Activated naive CD8-positive, alpha-beta T cell treated with anti-CD3 and anti-CD28 coated beads, Interleukin-2, amount 50 U/mL, for 16 hours (primary cell): ENCODE measurements at regions not wholly inside any gene's neighbourhood (a gene's known extent, or its start where the extent isn't known, plus 50 kb on each side); places are given as distances from the start of the nearest gene placed in this dataset.

Source experiments
- DNase-seq: peaks from one replicate; pipeline ENCODE4 v3.0.0-alpha.2; 2020; ENCODE audit warnings: low read depth, low spot score

GRCh38 chr3:187927565-187927964, 182.3 kb upstream of the BCL6 start:
- DNase-seq, result no peak

DNA sequence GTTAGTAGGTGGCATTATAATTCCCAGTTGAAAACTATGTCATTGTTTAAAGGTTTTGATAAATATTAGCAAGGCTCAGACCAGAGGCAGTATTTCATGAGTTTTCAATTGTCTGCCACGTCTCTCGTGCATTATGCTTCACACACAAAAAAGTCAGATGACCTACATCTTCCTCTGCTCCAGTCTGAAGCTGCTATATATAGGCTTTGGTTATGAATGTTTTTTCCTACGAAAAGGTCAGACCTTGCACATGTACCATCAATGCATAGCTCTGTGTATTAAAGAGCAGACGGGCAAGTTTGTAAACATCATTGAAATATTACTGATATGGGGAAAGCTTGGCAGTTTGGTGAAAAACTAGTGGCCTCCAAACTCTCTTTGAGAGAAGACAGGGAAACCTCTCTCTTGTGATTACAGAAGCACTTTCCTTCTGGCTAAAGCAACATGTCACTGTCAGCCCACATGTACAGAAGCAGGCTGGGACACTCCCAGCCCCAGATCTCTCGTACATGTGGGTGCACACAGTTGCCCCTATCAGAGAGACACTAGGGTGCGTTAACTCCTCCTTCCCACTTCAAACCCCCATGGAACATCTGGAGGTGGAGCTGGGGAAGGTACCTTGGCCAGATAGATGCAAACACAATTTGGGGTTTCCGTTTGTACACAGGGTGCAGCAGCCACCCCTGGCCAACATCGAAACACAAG, 184.0 kb upstream of the BCL6 start:
- no peak for DNase-seq

DNA sequence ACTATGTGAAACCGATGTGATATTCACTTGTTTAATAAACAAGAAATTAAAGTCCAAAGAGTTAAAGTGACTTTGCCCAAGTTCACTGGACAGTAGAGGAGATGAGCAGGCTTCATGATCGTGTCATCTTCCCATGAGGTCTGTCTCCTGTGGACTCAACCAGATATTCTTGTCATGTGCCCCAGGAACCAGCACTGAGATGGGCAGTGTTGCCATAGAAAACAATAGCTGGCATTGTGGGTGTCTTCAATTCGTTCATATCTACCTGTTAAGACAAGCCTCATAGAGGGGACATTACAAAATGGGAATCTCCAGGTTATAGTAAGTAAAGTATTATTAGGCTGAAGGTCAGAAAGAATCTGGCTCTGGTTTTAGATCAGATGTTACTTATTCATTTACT, 184.8 kb upstream of the BCL6 start:
- DNase-seq, result no peak

DNA sequence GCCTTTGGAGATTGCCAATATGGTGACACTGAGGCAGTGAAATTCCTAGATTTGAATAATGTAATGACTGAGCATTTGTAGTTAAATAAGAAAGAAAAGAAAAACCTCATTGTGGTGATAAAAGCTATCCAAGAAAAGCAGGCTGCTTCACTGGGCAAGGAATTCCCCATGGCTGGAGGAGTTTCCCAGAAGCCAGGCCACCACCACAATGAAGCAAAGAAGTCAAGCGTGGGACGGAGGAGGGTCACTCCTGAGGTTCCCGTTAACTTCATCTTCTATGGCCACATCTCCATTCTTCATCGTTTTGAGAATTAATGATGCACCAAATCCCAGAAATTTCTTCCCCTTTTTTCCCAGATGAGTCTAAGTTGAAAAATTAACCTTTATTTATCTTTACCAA, 185.8 kb upstream of the BCL6 start:
- DNase-seq, result no peak

DNA sequence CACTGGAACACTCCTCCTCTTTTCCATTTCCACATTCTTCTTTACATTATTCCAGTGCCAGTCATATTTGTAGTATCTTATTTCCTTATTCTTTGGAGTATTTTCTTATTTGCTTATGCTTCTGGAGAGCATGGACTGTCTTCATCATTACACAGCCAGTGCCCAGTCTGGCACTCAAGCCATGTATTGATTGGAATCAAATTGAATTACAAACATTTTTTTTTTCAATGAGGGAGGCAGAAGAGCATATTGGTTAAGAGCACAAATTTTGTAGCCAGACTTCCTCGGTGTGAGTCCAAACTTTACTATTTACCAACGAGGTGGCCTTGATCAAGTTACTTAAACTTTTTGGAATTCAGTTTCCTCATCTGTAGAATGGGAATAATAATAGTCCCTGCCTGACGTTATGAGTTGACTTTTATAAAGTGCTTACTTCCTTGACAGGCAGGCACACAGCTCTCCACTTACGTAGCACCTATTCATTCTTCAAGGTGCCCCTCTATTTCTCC, 186.6 kb upstream of the BCL6 start:
- DNase-seq, result no peak

DNA sequence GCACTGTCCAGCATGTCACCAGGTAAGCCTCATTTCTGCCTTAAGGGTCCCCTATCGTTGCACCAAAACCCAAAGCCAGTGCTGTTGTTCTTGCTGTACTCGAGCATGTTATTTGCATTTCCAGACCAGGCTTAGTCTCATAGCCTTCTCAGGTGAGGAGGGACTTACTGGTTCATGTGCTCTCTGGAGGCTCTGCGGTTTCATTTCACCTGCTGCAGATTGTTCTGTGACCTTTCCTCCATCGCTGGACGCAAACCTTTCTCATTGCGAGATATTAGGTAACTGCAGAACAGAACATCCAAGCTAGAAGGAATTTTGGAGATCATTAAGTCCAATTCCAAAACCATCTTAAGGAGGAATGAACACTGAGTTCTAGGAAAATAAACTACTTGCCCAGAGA, 187.3 kb upstream of the BCL6 start:
- DNase-seq, result no peak

GRCh38 chr3:187935623-187936156, 190.4 kb upstream of the BCL6 start:
- no peak for DNase-seq

- DNase-seq, result no peak
These were observed 191.4 kb upstream of the BCL6 start for GRCh38 chr3:187936676-187937075.

DNA sequence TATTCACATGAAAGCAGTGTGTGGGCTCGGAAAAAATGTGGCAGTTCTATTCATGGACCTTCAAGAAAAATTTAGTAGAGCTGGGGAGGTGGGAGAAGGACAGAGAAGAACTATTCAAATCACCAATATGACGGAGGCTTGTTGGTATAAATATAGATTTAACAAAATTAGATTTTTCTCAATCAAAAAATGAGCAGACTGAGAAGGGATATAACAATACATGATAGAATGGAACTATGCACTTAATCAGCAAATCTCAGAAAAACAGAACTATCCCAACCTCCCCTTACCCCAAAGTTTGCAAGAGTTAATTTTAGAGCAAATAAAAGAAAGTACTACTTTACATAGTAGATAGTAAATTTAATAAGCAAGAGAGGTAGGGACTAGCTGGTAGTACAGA, 194.6 kb upstream of the BCL6 start:
- DNase-seq, result no peak

- no peak for DNase-seq
These were observed 196.0 kb upstream of the BCL6 start for GRCh38 chr3:187941135-187941847.

- DNase-seq, result no peak
These were observed 196.6 kb upstream of the BCL6 start for GRCh38 chr3:187941848-187942194.

GRCh38 chr3:187942658-187943241, 197.5 kb upstream of the BCL6 start:
- DNase-seq, result no peak

DNA sequence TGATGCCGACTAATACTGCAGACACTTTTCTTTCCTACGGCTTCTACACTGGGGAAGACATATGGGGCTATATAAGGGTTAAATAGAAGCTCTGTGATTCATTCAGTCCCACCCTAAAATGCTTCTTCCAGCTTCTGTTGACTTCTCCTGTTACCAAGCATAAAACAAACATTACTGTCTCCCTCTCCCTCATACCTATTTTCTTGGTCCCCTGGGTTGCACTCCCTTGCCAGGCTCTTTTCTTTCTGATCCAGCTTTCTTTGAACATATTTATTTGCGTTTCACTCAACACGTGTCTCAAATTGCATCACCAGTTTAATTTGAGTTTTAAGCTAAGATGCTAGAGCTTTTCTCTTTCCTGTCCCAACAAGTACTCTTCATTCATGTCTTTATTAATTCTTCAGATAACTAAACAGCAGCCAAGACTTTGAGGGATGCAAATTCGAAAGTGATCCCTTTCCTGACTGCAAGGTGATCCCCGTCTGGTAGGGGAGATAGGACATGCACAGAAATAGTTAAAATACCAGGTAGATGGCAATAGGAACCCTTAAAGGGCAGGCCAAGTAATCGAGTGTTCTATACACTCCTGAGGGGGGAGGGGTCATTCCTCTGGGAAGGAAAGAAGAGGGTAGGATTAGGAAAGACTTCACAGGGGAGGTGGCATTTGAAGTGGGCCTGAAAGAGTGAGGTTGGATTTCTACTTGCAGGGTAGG, 198.6 kb upstream of the BCL6 start:
- no peak for DNase-seq

GRCh38 chr3:187944390-187945179, 199.3 kb upstream of the BCL6 start:
- no peak for DNase-seq

- no peak for DNase-seq
These were observed 200.1 kb upstream of the BCL6 start for GRCh38 chr3:187945374-187945773.

GRCh38 chr3:187946163-187946691, 201.0 kb upstream of the BCL6 start:
- no peak for DNase-seq

- DNase-seq, result no peak
These were observed 201.7 kb upstream of the BCL6 start for GRCh38 chr3:187946981-187947380.

DNA sequence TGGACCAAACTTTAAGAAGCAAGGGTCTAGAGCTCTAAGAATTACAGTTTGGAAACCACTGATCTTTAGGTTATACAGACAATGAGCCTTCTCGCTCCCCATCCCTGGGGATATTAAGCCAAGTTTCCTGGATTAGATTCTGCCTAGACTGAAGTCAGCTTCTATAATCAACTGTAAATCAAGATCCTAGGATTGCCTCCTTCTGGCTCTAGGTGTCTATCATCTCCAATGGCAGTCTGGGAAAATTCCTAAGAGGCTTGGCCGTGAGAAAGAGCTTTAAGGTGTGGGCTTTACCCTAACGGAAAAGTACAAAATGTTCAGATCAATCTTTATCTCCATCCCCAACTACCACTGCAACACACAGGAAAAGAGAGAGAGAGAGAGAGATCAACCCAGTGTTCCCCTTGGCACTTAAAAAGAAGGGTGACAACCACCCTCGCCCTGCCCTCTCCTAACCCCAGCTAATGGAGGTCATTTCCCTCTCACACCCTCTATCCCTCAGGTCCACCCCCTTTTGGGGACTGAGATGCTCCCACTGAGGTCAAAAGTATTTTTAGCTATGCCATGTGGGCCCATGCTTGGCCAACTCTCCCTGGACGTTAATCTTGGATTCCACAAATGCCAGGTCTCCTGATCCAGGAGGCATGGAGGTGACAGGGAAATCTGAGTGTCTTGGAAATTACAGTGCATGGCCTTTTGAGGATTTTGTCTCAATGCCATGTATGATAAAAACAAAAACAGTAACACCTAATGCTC, 202.8 kb upstream of the BCL6 start:
- no peak for DNase-seq

- no peak for DNase-seq
These were observed 204.0 kb upstream of the BCL6 start for GRCh38 chr3:187949093-187949820.

GRCh38 chr3:187950671-187951070, 203.3 kb upstream of the LPP start:
- no peak for DNase-seq
